ENCODE measurements at regions not wholly inside any gene's neighbourhood (a gene's known extent, or its start where the extent isn't known, plus 50 kb on each side); places are given as distances from the start of the nearest gene placed in this dataset.

DNA sequence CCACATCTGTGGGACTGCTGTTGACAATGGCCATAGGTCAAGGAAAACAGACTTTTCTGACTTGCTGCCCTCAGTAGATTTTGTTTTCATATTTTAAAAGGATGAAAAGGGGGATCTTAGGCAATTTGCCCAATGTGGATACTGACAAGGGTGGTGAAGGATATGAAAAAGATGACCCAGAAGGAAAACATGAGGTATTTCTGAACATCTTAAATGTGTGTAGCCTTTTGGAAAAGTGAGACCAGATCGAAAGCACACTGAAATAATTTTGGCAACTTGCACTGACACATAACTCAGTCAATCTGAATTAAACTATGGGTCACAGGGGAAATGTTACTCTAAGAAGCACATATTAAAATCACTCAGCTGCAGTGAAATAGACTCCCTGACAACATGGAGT, 1793.0 kb upstream of the ACO1 start:
- TF ChIP-seq, protein P1, sequence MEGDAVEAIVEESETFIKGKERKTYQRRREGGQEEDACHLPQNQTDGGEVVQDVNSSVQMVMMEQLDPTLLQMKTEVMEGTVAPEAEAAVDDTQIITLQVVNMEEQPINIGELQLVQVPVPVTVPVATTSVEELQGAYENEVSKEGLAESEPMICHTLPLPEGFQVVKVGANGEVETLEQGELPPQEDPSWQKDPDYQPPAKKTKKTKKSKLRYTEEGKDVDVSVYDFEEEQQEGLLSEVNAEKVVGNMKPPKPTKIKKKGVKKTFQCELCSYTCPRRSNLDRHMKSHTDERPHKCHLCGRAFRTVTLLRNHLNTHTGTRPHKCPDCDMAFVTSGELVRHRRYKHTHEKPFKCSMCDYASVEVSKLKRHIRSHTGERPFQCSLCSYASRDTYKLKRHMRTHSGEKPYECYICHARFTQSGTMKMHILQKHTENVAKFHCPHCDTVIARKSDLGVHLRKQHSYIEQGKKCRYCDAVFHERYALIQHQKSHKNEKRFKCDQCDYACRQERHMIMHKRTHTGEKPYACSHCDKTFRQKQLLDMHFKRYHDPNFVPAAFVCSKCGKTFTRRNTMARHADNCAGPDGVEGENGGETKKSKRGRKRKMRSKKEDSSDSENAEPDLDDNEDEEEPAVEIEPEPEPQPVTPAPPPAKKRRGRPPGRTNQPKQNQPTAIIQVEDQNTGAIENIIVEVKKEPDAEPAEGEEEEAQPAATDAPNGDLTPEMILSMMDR (IDR thresholded peaks at IDR 0.05) = no peak
- no peak for TF ChIP-seq POLR2A (IDR thresholded peaks at IDR 0.05)

Data from lower leg skin (tissue), 3 donors.